ENCODE measurements at regions not wholly inside any gene's neighbourhood (a gene's known extent, or its start where the extent isn't known, plus 50 kb on each side); places are given as distances from the start of the nearest gene placed in this dataset.

DNA sequence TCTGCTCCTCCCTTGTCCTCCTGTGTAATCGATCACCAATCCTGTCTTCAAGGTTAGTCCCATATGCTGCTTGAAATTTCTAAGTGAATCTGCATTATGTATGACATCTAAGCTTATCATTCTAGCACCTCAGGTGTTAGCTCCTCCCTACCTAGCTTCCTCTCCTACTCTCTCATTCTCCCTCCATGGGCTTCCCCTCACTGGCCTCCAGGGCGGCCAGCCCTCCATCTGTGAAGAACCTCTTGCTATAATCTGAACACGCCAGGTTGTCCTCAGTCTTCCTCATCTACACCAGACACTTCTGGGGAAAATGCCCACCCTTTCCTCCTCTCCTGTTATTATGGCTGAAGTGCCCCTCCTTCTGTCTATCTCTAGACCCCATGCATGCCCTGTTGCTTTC lies 599.3 kb upstream of the KLF4 start:
- TF ChIP-seq, protein P1, sequence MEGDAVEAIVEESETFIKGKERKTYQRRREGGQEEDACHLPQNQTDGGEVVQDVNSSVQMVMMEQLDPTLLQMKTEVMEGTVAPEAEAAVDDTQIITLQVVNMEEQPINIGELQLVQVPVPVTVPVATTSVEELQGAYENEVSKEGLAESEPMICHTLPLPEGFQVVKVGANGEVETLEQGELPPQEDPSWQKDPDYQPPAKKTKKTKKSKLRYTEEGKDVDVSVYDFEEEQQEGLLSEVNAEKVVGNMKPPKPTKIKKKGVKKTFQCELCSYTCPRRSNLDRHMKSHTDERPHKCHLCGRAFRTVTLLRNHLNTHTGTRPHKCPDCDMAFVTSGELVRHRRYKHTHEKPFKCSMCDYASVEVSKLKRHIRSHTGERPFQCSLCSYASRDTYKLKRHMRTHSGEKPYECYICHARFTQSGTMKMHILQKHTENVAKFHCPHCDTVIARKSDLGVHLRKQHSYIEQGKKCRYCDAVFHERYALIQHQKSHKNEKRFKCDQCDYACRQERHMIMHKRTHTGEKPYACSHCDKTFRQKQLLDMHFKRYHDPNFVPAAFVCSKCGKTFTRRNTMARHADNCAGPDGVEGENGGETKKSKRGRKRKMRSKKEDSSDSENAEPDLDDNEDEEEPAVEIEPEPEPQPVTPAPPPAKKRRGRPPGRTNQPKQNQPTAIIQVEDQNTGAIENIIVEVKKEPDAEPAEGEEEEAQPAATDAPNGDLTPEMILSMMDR (IDR thresholded peaks at IDR 0.05; ENCODE audit: extremely low read depth in 1 of 2, insufficient read depth in 1 of 2, low read depth in 1 of 2, low read length in 2 of 2), result no peak
- TF ChIP-seq EZH2 (IDR thresholded peaks at IDR 0.05; ENCODE audit: borderline replicate concordance, low read depth, low read length, severe bottlenecking) (no peak), GATA2 (IDR thresholded peaks at IDR 0.05; ENCODE audit: insufficient read depth, insufficient read length, low read depth, low read length) (no peak), FOS (IDR thresholded peaks at IDR 0.05; ENCODE audit: borderline replicate concordance, insufficient read depth, low read length) (no peak)
- TF ChIP-seq, protein P2, sequence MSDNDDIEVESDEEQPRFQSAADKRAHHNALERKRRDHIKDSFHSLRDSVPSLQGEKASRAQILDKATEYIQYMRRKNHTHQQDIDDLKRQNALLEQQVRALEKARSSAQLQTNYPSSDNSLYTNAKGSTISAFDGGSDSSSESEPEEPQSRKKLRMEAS (IDR thresholded peaks at IDR 0.05; ENCODE audit: insufficient read depth, insufficient read length), result no peak

Measured in endothelial cell of umbilical vein (primary cell).